ENCODE measurements at regions not wholly inside any gene's neighbourhood (a gene's known extent, or its start where the extent isn't known, plus 50 kb on each side); places are given as distances from the start of the nearest gene placed in this dataset.
A peak's percentile ranks its signal among the peaks of the same experiment; 100 is the strongest.

- no peak overlapping the region for H3K27ac Mint-ChIP-seq (ENCODE audit: low read depth, unreplicated experiment)
- no TSS peak for BruUV-seq (replicated peaks)
- ChIA-PET CTCF (interaction anchor here (1.5 kb wide), 1 partner anchor 11 kb away, joined by 3 read pairs; no protein-coding TSS in a partner anchor), POLR2A (no interaction called here)
- no peak overlapping the region for H3K4me3 Mint-ChIP-seq (ENCODE audit: unreplicated experiment)
- no peak for TF ChIP-seq CTCF (IDR thresholded peaks at IDR 0.05; ENCODE audit: unreplicated experiment)
- peaks cover 13% of the 10 kb centered on the region for H3K4me1 Mint-ChIP-seq (ENCODE audit: insufficient read depth, unreplicated experiment)
- DNase-seq (ENCODE audit: unreplicated experiment) = no peak
- H3K27me3 Mint-ChIP-seq (ENCODE audit: insufficient read depth, unreplicated experiment) = no peaks in the 10 kb centered on the region
- peaks cover 19% of the 10 kb centered on the region for H3K9me3 Mint-ChIP-seq (ENCODE audit: unreplicated experiment)
- intact Hi-C loops (cut with micrococcal nuclease) = no loop called here
- H3K36me3 Mint-ChIP-seq (ENCODE audit: insufficient read depth, unreplicated experiment) = no peaks in the 10 kb centered on the region
Observed at GRCh38 chrX:83019258-83019657, 488.8 kb upstream of the POU3F4 start.

DNA sequence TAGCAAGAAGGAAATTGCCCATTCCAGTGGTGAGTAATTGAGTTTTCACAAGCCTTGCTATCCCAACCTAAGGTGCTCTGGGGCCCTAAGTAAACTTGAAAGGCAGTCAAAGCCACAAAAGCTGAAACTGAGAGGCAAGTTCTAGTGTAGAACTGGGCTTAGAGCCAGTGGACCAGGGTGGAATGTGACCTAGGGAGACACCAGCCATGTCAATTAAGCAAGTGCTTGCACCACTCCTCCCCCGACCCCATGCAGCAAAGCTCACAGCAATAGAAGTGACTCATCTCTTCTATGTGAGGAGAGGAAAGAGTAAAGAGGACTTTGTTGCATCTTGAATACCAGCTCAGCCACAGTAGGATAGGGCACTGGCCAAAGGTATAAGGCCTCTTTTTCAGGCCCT lies 486.1 kb upstream of the POU3F4 start:
- Mint-ChIP-seq H3K27ac (ENCODE audit: low read depth, unreplicated experiment) (no peak overlapping the region), H3K27me3 (ENCODE audit: insufficient read depth, unreplicated experiment) (no peaks in the 10 kb centered on the region), H3K4me3 (ENCODE audit: unreplicated experiment) (no peak overlapping the region), H3K9me3 (ENCODE audit: unreplicated experiment) (peaks cover 26% of the 10 kb centered on the region), H3K4me1 (ENCODE audit: insufficient read depth, unreplicated experiment) (peaks cover 13% of the 10 kb centered on the region), H3K36me3 (ENCODE audit: insufficient read depth, unreplicated experiment) (no peaks in the 10 kb centered on the region)
- BruUV-seq (replicated peaks) = no TSS peak
- POLR2A ChIA-PET = interaction anchor here (0.9 kb wide), 1 partner anchor 12 kb away, joined by 3 read pairs; no protein-coding TSS in a partner anchor
- no peak for TF ChIP-seq CTCF (IDR thresholded peaks at IDR 0.05; ENCODE audit: unreplicated experiment)
- CTCF ChIA-PET = no interaction called here
- intact Hi-C loops (cut with micrococcal nuclease) = no loop called here
- peak; percentile 96 for DNase-seq (ENCODE audit: unreplicated experiment)

Data from MCF 10A (cell line).